ENCODE measurements at regions not wholly inside any gene's neighbourhood (a gene's known extent, or its start where the extent isn't known, plus 50 kb on each side); places are given as distances from the start of the nearest gene placed in this dataset.
"Not testable (repeated sequence)": the region's sequence is repeated elsewhere in the genome, so short reads cannot be mapped to it uniquely, and the experiment has no call there.

DNA sequence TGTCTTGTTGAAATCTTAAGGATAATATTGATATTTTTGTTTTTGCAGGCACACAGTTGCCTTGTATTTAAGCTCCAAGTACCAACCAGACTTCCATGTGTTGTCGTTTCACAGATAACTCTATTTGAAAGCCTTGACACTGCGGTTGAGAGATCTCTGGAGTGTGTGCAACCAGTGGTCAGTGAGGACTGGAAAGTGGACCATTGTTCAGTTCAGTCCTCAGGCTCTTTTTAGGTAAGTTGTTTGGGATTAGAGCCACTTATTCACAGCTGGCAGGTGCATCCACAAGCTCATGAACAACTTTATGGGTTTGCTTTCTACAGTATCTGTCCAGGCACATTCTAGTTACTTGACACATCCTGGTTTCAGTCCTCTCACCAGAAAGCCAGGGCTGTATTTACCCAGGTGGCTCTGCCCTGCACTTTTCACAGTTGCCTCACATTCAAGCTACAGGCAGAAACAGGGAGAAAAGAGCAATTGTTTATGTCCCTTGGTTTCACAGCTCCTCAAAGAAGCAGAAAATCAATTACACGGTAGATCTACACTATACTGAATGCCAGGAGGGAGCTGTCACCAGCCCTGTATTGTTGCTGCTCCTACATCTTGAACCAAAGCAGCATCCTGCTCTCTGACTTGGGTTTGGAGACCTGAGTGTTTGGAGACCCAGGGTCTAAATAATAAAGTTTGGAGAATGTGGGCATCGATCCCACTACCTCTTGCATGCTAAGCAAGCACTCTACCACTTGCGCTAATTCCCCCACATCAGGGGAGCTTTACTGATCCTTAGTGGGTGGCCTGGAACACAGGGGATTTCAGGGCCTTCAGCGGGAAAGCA, 543.3 kb downstream of the PRIM2 start:
- DNase-seq (ENCODE audit: low spot score) = not testable (repeated sequence)

GRCh38 chr6:57870083-57870482, 552.7 kb downstream of the PRIM2 start:
- not testable (repeated sequence) for DNase-seq (ENCODE audit: low spot score)

DNA sequence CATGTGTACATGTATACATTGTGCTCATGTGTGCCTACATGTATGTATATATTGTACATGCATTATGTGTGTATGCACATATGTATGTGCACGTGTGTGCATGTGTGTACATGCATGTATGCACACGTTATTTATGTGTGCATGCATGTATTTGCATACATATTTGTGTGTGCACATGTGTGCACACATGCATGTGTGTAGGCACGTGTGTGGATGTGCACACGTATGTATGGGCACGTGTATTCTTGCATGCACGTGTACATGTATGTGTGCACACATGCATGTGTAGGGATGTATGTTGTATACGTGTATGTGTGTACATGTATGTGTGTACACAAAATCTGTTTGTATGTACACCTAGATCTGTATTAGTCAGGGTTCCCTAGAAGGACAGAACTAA, 556.0 kb downstream of the PRIM2 start:
- not testable (repeated sequence) for DNase-seq (ENCODE audit: low spot score)

GRCh38 chr6:57876659-57877058, 559.2 kb downstream of the PRIM2 start:
- not testable (repeated sequence) for DNase-seq (ENCODE audit: low spot score)

GRCh38 chr6:57877729-57878128, 560.3 kb downstream of the PRIM2 start:
- not testable (repeated sequence) for DNase-seq (ENCODE audit: low spot score)

DNA sequence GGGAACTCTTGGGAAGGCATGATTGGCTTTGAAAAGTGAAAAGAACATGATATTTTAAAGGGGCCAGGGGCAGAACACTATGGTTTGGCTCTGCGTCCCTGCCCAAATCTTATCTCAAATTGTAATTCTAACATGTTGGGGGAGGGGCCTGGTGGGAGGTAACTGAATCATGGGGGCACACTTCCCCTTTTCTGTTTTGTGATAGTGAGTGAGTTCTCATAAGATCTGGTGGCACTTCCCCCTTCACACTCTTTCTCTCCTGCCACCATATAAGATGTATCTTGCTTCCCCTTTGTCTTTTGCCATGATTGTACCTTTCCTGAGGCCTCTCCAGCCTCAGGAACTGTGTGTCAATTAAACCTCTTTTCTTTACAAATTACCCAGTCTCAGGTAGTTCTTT, 561.4 kb downstream of the PRIM2 start:
- DNase-seq (ENCODE audit: low spot score) = not testable (repeated sequence)

- not testable (repeated sequence) for DNase-seq (ENCODE audit: low spot score)
Observed at GRCh38 chr6:57898850-57899249, 581.4 kb downstream of the PRIM2 start.

DNA sequence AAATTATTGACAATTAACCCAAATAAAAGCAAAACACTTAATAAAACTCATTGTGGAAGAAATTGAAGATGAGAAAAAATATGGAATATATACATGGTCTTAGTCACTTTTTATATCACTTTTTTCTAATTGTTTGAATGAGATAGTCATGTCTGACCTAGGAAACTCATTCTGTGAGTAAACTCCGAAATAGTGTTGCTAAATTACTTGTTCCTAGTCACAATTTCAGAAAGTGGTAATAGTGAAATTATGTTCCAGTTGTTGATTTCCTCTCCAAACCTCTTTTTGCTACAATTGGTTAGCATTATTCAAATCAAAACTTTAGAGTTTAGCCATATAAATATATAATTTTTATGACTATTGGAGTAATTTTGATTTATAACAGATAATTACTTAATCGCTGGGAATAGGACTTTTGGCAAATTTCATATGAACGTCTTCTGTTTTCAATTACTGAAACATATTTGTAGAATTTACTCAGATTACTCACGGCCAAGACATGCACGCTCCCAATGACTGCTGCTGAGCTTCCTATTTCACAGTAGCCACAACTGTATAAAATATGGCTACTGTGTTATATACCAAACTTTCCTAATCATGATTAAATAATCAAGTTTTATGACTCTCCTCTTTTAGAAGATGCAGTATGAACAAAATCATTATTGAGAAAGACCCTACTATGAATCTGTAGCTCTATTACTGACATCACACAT, 583.4 kb downstream of the PRIM2 start:
- not testable (repeated sequence) for DNase-seq (ENCODE audit: low spot score)

DNA sequence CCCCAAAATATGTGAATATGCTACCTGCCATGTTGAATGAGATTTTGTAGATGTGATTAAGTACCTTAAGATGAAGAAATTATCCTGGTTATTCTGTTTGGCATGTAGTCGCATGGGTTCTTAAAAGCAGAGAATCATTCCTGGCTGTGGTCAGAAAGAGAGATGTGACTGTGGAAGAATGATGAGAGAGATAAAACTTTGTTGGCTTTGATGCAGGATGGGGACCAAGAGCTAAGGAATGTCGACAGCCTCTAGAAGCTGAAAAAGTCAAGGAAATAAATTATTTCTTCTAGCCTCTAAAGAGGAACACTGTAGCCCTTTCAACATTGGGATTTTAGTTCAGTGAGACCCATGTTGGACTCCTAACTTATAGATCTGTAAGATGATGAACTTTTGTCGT, 584.0 kb downstream of the PRIM2 start:
- not testable (repeated sequence) for DNase-seq (ENCODE audit: low spot score)

GRCh38 chr6:57904356-57904755, 586.9 kb downstream of the PRIM2 start:
- DNase-seq (ENCODE audit: low spot score) = not testable (repeated sequence)

GRCh38 chr6:57915300-57915699, 597.9 kb downstream of the PRIM2 start:
- not testable (repeated sequence) for DNase-seq (ENCODE audit: low spot score)

- DNase-seq (ENCODE audit: low spot score) = not testable (repeated sequence)
Observed at GRCh38 chr6:57942966-57943365, 625.5 kb downstream of the PRIM2 start.

GRCh38 chr6:57946084-57946768, 628.8 kb downstream of the PRIM2 start:
- DNase-seq (ENCODE audit: low spot score) = not testable (repeated sequence)

DNA sequence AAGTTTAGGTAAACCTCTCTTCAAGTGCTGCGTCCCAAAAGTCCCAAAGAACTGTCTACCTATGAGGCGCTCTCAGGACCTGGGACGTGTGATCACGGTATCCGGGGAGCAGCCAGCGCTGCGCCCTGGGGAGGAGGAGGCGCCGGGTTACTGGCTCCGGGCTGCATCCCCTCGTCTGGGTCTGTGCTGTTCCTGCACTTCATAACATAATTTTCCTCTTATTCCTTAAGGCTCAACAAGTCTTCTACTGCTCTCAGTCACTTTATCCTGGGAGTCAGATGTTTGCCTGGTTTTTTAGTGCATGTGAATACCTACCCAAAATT, 629.3 kb downstream of the PRIM2 start:
- not testable (repeated sequence) for DNase-seq (ENCODE audit: low spot score)

- not testable (repeated sequence) for DNase-seq (ENCODE audit: low spot score)
Observed at GRCh38 chr6:57948481-57948880, 631.1 kb downstream of the PRIM2 start.

DNA sequence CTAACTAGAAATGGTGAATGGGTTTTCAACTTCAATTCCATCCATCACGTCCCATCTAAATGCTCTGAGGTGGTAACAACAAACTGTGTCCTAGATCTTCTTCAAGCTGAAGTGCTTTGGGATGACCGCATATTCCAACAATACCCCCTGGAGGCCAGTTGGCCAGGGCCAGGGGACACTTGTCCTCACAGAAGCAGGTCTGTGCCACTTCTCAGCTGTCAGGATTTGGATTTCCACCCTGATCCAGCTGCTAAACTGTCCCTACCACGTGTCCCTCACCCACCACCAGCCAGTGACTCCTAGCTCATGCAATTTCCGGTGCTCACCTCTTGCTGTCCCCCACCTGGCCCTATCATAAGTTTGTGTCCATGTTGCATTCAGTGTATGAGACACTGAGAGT, 633.0 kb downstream of the PRIM2 start:
- DNase-seq (ENCODE audit: low spot score) = not testable (repeated sequence)

DNA sequence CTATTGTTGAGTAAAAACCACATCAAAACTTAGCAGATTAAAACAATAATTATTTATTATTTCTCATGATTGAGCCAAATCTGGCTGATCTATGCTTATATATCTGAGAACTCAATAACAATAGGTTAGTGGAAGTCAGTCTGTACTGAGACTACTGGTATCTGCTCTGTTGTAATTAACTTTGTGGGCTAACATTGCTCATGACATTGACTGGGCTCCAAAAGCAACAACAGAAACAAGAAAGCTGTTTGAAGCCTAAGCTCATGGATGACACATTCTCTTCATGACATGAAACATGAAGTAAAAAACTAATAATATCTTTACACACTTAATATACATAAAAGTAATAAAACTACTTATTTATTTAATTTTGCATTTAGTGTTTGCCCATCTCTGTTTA, 649.3 kb downstream of the PRIM2 start:
- not testable (repeated sequence) for DNase-seq (ENCODE audit: low spot score)

- not testable (repeated sequence) for DNase-seq (ENCODE audit: low spot score)
Observed at GRCh38 chr6:57971956-57972355, 654.5 kb downstream of the PRIM2 start.

DNA sequence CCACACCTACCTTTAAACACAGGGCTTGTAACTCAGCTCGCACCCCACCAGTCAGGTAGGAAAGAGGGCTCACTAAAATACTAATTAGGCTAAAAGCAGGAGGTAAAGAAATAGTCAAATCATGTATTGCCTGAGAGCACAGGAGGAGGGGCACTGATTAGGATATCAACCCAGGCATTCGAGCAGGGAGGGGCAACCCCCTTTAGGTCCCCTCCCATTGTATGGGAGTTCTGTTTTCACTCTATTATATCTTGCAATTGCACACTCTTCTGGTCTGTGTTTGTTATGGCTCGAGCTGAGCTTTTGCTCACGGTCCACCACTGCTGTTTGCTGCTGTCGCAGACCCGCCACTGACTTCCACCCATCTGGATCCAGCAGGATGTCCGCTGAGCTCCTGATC, 657.2 kb downstream of the PRIM2 start:
- DNase-seq (ENCODE audit: low spot score) = no peak

- DNase-seq (ENCODE audit: low spot score) = not testable (repeated sequence)
Observed at GRCh38 chr6:57975127-57975526, 657.7 kb downstream of the PRIM2 start.

- not testable (repeated sequence) for DNase-seq (ENCODE audit: low spot score)
Observed at GRCh38 chr6:57976371-57976770, 658.9 kb downstream of the PRIM2 start.

GRCh38 chr6:57983603-57984002, 666.2 kb downstream of the PRIM2 start:
- not testable (repeated sequence) for DNase-seq (ENCODE audit: low spot score)
